Esophagus muscularis mucosa (tissue), 4 donors: ENCODE measurements at regions not wholly inside any gene's neighbourhood (a gene's known extent, or its start where the extent isn't known, plus 50 kb on each side); places are given as distances from the start of the nearest gene placed in this dataset.
"Not testable (repeated sequence)": the region's sequence is repeated elsewhere in the genome, so short reads cannot be mapped to it uniquely, and the experiment has no call there.

ENCODE experiments used
- DNase-seq: peaks from one replicate; pipeline ENCODE4 v3.0.0-alpha.2; 2017; ENCODE audit errors: extremely low spot score
- H3K27ac ChIP-seq, 4 donors: fragments of 200-600 bp; sonication (generic); replicated peaks in 1 of 4; 1 replicate in 3 of 4; 2 replicates in 1 of 4; pipeline ENCODE4 v1.5.1; 2016 to 2019; ENCODE audit warnings: mild to moderate bottlenecking in 1 of 4
- H3K27me3 ChIP-seq, 4 donors: fragments of 200-600 bp; sonication (generic); one replicate each; pipeline versions ENCODE4 v1.5.1 to v1.6.0; 2016 to 2019
- H3K36me3 ChIP-seq, 4 donors: fragments of 200-600 bp; sonication (generic); one replicate each; pipeline ENCODE4 v1.5.1; 2016 to 2019
- H3K4me1 ChIP-seq, 4 donors: fragments of 200-600 bp; sonication (generic); one replicate each; pipeline ENCODE4 v1.5.1; 2016 to 2019
- H3K4me3 ChIP-seq, 4 donors: fragments of 200-600 bp; sonication (generic); 1 replicate in 2 of 4; 2 replicates in 2 of 4; pipeline ENCODE4 v1.5.1; 2016 to 2019; ENCODE audit warnings: mild to moderate bottlenecking in 4 of 4, moderate library complexity in 1 of 4
- H3K9me3 ChIP-seq, 4 donors: fragments of 200-600 bp; sonication (generic); 1 replicate in 3 of 4; 2 replicates in 1 of 4; pipeline ENCODE4 v1.5.1; 2016 to 2019
- EP300 ChIP-seq: sonication (generic); formaldehyde crosslinking; IDR thresholded peaks from one replicate; pipeline ENCODE4 v1.6.1; 2017; ENCODE audit warnings: antibody characterized with exemption
- POLR2A ChIP-seq: fragments of 450-650 bp; IDR thresholded peaks from one replicate; pipeline ENCODE4 v1.6.1; 2017; ENCODE audit warnings: antibody characterized with exemption, moderate library complexity, mild to moderate bottlenecking, low read depth
- POLR2AphosphoS5 ChIP-seq, 2 donors: sonication (generic); formaldehyde crosslinking; IDR thresholded peaks; one replicate each; pipeline ENCODE4 v1.6.1; 2017; ENCODE audit warnings: antibody characterized with exemption in 2 of 2
- whole genome bisulfite sequencing: methylation state at CpG from one replicate; pipeline ENCODE4 v1.1.5; 2018; 5-methylcytosine and 5-hydroxymethylcytosine counted together
- intact Hi-C: fragments of 100-400 bp; cut with DNase I; formaldehyde crosslinking; loops from one replicate; pipeline ENCODE4 v1.15.1; 2023
- TF ChIP-seq, protein P1 (sequence below), 3 experiments: fragments of 200-600 bp in 2 of 3; fragments of 450-650 bp in 1 of 3; sonication (generic) in 2 of 3; IDR thresholded peaks; one replicate each; pipeline ENCODE4 v1.5.1; 2017 to 2019; ENCODE audit warnings: antibody characterized with exemption in 3 of 3, mild to moderate bottlenecking in 2 of 3, moderate library complexity in 1 of 3

DNA sequence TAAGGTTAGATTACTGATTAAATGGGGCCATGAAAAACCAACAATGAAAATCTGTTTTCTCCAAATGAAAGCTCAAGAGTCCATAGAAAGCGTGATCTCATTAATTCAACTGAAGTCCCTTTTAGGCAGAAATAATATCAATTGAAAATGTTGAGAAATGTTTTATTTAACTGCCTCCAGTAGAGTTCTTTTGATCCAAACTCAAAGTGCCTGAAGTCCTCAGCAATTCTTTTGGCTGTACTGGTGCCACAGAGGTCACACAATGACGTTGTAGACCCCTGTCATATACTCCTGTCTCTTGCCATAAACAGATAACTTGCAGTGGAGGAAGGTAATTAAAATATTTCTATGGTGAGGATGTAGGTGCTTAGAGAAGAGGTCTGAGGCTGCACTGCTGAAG, 1420.5 kb downstream of the CDH12 start:
- TF ChIP-seq POLR2AphosphoS5 (IDR thresholded peaks at IDR 0.05) (no peak), EP300 (no peak), POLR2A (no peak)
- TF ChIP-seq, protein P1, sequence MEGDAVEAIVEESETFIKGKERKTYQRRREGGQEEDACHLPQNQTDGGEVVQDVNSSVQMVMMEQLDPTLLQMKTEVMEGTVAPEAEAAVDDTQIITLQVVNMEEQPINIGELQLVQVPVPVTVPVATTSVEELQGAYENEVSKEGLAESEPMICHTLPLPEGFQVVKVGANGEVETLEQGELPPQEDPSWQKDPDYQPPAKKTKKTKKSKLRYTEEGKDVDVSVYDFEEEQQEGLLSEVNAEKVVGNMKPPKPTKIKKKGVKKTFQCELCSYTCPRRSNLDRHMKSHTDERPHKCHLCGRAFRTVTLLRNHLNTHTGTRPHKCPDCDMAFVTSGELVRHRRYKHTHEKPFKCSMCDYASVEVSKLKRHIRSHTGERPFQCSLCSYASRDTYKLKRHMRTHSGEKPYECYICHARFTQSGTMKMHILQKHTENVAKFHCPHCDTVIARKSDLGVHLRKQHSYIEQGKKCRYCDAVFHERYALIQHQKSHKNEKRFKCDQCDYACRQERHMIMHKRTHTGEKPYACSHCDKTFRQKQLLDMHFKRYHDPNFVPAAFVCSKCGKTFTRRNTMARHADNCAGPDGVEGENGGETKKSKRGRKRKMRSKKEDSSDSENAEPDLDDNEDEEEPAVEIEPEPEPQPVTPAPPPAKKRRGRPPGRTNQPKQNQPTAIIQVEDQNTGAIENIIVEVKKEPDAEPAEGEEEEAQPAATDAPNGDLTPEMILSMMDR (IDR thresholded peaks at IDR 0.05) = no peak
- Histone ChIP-seq H3K36me3 (no peaks in the 10 kb centered on the region), H3K9me3 (no peaks in the 10 kb centered on the region), H3K4me3 (no peak overlapping the region), H3K27ac (no peak overlapping the region), H3K4me1 (no peaks in the 10 kb centered on the region), H3K27me3 (no peaks in the 10 kb centered on the region)
- intact Hi-C loops = no loop called here
- DNase-seq = no peak
- WGBS = 44% methylated on average over 2 of the region's 2 CpGs

DNA sequence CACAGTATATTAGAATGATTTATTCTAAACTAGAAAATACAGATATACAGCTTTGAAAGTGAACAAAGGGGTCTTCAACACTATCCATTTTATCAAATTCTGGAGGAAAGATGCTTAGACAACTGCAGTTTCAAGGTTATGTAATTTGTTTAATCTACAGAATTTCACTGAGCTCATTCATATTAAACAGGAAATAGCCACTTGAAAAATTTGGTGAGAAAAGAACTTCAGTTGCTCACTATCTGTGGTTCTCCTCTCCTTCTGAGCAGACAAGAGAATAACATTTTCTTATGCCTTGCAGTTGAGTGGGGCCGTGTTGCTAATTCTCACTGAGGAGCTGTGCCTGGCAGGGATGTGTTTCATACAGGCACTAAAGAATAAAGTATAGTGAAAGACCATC, 1428.2 kb downstream of the CDH12 start:
- WGBS = 70% methylated on average over 1 of the region's 1 CpG
- intact Hi-C loops = no loop called here
- H3K4me3 ChIP-seq = no peak overlapping the region
- no peaks in the 10 kb centered on the region for H3K36me3 ChIP-seq
- H3K4me1 ChIP-seq = no peaks in the 10 kb centered on the region
- no peak for DNase-seq
- H3K27ac ChIP-seq = no peak overlapping the region
- no peak for TF ChIP-seq POLR2AphosphoS5 (IDR thresholded peaks at IDR 0.05)
- no peak for TF ChIP-seq EP300
- no peak for TF ChIP-seq POLR2A
- no peaks in the 10 kb centered on the region for H3K9me3 ChIP-seq
- no peaks in the 10 kb centered on the region for H3K27me3 ChIP-seq

DNA sequence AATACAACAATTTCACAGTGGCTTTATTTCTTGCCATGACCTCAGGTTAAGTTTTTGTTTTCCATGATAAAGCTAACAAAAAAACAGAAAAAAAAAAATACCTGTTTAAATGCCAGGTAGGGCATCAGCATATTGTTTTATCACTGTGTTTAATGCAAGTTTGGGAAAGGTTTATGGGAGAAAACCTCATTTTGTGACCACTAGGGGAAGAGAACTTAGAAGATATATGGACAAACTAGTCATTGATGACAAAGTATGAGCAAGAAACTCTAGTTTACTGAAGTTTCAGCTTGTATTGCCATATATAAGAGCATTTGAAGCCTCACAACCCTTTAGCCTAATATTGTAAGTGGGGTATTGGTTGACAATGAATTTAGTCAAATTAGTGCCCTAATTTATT, 1431.4 kb upstream of the CDH18 start:
- no peaks in the 10 kb centered on the region for H3K4me1 ChIP-seq
- no peak for DNase-seq
- no peaks in the 10 kb centered on the region for H3K27me3 ChIP-seq
- H3K27ac ChIP-seq = no peak overlapping the region
- no peaks in the 10 kb centered on the region for H3K36me3 ChIP-seq
- no peak for TF ChIP-seq POLR2AphosphoS5 (IDR thresholded peaks at IDR 0.05)
- no peak for TF ChIP-seq POLR2A
- TF ChIP-seq, protein P1 (IDR thresholded peaks at IDR 0.05) = no peak
- no peak for TF ChIP-seq EP300
- H3K4me3 ChIP-seq = no peak overlapping the region
- intact Hi-C loops = no loop called here
- no peaks in the 10 kb centered on the region for H3K9me3 ChIP-seq

DNA sequence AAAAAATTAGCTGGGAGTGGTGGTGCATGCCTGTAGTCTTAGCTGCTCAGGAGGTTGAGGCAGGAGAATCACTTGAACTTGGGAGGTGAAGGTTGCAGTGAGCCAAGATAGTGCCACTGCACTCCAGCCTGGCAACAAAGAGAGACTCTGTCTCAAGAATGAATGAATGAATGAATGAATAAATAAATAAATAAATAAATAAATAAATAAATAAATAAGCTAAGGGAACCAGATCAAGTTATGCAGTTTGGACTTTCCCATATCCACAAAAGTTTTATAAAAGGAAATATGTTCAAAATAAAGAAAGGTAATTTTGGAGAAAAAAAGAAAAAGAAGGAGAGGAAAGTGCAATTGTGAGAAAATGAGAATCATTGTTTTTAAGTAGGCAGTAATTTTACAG, 1414.1 kb upstream of the CDH18 start:
- H3K27ac ChIP-seq, DNase-seq, H3K9me3 ChIP-seq, intact Hi-C loops, H3K27me3 ChIP-seq, H3K36me3 ChIP-seq, H3K4me3 ChIP-seq, H3K4me1 ChIP-seq: not testable (repeated sequence)

DNA sequence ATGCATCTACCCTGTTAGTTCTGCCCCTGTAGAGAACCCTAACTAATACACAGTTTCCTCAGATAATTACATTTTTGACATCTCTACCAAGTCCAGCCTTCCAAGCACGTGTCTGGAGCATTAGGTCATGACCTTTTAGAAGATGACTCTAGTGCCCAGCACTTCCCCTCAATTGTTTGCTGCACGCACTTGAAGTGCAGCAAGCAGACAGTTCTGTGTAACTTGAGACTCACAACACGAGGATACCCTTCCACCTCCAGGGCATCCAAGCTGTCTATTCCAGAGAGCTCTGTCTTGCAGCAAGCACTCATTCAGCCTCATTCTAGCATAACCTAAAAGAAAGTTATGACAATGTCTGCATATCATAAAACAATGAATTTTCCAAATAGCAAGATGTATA, 1410.5 kb upstream of the CDH18 start:
- Histone ChIP-seq H3K4me1 (no peaks in the 10 kb centered on the region), H3K9me3 (no peaks in the 10 kb centered on the region), H3K27me3 (no peaks in the 10 kb centered on the region), H3K27ac (no peak overlapping the region), H3K36me3 (no peaks in the 10 kb centered on the region), H3K4me3 (no peak overlapping the region)
- DNase-seq = no peak
- no peak for TF ChIP-seq POLR2A
- TF ChIP-seq, protein P1 (IDR thresholded peaks at IDR 0.05) = no peak
- TF ChIP-seq EP300 = no peak
- TF ChIP-seq POLR2AphosphoS5 (IDR thresholded peaks at IDR 0.05) = no peak
- 40% methylated on average over 3 of the region's 3 CpGs for WGBS
- intact Hi-C loops = no loop called here

DNA sequence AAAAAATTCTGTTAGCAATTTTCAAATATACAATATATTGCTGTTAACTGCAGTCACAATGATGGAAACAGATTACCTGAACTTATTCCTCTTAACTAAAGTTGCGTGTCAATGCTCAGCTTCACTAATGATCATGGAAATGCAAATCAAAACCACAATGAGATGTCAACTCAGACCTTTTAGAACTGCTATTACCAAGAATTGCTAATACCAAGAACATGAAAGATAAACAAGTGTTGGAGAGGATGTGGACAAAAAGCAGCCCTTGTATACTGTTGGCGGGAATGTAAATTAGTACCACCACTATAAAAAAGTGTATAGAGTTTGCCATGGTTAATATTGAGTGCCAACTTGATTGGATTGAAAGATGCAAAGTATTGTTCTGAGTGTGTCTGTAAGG, 1409.7 kb upstream of the CDH18 start:
- TF ChIP-seq POLR2AphosphoS5 (IDR thresholded peaks at IDR 0.05) = no peak
- no peak for TF ChIP-seq POLR2A
- TF ChIP-seq EP300 = no peak
- TF ChIP-seq, protein P1 (IDR thresholded peaks at IDR 0.05) = no peak
- H3K27me3 ChIP-seq = no peaks in the 10 kb centered on the region
- no peaks in the 10 kb centered on the region for H3K4me1 ChIP-seq
- WGBS = 94% methylated on average over 2 of the region's 2 CpGs
- H3K4me3 ChIP-seq = no peak overlapping the region
- intact Hi-C loops = no loop called here
- H3K27ac ChIP-seq = no peak overlapping the region
- no peaks in the 10 kb centered on the region for H3K9me3 ChIP-seq
- no peak for DNase-seq
- H3K36me3 ChIP-seq = no peaks in the 10 kb centered on the region
